GOT3 (cell line): ENCODE measurements at regions not wholly inside any gene's neighbourhood (a gene's known extent, or its start where the extent isn't known, plus 50 kb on each side); places are given as distances from the start of the nearest gene placed in this dataset.
"Not testable (repeated sequence)": the region's sequence is repeated elsewhere in the genome, so short reads cannot be mapped to it uniquely, and the experiment has no call there.

Experiments
- DNase-seq: peaks from one replicate; lab custom pipeline; 2025; ENCODE audit warnings: mixed read lengths; lab: John Stamatoyannopoulos, UW

DNA sequence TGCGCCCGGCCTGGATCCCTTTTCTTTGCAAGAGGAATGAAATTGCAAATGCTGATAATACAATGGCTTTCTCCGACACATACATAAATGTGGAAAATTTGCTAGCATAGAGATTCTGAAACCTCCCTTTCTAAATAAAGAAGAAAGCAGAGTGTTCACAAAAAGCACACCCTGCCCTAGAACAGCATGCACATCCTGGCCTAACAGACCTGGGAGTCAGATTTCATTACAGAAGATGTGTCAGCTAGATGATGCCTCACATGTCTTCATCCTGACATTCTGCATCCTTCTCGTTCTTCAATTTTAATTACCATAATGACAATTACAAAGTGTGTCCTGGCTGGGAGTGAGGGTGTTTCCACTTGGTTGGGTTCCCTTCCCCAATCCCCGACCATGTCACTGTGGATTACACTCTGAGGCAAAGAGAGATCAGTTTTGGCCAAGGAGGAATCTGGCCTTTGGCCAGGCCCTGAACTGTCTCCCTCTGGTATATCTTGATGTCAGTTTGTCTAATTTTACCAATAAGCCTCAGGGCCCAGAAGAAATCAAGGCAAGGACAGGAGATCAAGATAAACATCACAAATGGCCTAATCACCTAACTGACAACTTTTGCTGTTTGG, 104.9 kb upstream of the SPATA12 start:
- DNase-seq, result no peak

DNA sequence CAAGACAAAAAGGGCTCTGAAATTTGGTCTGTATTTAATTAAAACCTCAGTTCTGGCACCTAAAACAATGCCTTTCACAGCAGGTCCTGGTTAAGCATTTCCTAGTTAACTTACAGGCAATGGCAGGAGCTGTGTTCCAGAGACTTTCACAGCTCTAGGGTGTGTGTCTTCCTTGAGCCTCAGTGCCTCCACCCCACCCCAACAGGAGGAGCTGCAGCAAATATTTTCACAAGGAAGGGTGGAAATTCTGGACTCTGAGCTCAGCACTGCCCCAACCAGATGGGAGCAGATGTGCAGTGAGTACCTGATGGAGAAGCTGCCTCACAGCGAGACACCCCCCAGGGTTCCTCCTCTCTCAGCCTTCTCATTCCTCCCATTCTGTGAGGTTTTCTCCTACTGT, 106.3 kb upstream of the SPATA12 start:
- DNase-seq, result no peak

DNA sequence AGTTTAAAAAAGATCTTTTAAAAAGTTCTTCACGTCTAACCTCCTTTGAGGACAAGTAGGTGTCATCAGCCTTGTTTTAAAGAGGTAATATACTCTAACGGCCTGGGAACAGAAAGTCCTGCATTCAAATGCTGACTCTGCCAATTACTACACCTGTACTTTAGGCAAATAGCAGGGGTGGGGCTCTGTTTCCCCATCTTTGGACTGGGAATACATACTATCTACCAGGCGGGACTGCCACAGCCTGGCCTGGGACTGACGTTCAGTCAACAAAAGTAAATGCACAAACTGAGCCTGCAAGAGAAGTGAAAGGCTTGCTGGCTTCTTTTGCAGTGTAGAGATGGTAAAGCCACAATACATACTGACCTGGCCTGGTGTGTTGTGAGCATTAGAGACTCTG, 107.6 kb upstream of the SPATA12 start:
- DNase-seq, result no peak

DNA sequence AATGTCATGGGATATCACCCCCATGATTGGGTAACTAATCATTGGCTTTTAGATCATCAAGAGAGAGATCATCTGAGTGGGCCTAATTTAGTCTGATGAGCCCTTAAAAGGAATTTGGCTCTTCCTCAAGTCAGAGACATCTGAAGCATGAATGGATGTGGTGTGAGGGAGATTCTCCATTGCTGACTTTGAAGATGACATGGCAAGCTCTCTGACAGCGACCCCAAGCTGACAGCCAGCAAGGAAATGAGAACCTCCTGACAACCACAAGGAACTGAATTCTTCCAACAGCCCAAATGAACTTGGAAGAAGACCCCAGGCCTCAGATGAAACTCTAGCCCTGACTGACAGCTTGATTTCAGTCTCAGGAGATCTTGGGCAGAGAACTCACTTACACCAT, 108.4 kb upstream of the SPATA12 start:
- DNase-seq, result no peak

DNA sequence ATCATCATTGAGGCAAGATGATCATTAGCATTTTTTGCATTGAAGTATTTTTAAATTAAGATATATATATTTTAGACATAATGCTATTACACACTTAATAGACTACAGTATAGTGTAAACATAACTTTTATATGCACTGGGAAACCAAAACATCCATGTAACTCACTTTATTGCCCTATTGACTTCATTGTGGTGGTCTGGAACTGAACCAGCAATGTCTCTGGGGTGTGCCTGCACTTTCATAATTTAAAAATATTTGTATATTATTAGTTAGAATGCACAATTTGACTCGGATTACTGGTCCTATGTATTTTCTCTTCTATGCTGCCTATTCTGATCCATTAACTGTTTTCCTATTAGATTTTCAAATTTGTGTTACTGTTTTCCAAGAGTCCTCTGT, 109.1 kb upstream of the SPATA12 start:
- no peak for DNase-seq

DNA sequence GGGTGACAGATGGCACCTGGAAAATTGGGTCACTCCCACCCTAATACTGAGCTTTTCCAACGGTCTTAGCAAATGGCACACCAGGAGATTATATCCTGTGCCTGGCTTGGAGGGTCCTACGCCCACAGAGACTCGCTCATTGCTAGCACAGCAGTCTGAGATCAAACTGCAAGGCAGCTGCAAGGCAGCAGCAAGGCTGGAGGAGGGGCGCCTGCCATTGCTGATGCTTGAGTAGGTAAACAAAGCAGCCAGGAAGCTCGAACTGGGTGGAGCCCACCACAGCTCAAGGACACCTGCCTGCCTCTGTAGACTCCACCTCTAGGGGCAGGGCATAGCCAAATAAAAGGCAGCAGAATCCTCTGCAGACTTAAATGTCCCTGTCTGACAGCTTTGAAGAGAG, 115.1 kb upstream of the SPATA12 start:
- not testable (repeated sequence) for DNase-seq

DNA sequence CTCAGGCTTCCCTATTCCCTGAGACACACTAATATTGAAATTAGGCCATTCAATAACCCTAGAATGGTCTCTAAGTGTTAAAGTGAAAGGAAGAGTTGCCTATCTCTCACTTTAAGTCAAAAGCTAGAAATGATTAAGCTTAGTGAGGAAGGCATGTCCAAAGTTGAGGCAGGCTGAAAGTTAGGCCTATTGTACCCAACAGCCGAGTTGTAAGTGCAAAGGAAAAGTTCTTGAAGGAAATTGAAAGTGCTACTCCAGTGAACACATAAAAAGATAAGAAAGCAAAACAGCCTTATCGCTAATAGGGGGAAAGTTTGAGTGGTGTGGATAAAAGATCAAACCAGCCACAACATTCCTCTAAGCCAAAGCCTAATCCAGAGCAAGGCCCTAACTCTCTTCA, 117.9 kb upstream of the SPATA12 start:
- no peak for DNase-seq

DNA sequence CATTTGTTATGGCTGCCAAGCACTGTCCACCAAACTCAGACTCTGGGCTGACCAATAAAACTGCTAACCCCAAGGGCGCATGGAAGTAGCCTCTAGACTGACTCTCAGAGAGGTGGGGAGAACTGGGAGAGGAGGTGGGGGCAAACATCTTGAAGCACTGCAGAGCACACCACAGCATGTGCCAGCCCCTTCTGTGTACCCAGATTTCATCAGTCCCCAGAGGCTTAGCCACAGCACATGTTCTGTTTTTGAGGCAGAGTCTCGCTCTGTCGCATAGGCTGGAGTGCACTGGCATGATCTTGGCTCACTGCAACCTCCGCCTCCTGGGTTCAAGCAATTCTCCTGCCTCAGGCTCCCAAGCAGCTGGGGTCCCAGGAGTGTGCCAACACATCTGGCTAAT, 119.5 kb upstream of the SPATA12 start:
- no peak for DNase-seq

DNA sequence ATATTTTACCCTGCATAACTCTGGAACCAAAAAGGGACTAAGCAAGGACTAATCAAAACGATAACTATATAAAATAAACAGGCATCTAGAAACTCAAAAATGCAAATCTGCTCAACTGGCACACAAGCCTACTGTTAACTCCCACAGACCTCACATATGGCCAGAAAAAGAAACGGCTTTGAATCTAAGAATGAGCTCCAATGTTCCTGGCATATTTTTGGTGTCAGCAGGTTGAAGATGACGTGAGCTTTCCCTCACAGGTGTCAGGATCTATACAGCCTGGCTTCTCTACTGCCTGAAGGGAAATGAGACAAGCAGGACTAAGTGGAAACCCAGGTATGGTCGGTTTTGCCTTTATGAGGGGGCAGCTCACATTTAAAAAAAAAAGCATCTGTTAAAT, 120.1 kb upstream of the SPATA12 start:
- no peak for DNase-seq

DNA sequence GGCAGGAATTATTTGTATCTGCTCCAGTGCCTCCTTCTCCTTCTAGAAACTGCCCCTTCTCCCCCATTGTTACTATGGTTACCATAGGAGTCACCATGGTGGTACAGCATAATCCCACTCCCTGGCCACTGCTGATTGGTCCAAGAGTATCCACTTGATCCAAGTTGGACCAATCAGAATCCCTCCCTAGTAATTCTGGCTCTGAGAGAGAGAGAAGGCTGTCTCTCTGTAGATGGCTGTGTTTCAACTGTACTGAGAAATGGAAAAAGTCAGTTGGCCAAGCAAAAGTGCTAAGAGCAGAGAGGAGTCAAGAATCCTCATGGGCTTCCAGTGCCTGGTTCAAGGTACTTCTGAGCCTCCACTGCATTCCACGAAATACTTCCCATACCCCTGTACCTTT, 120.6 kb upstream of the SPATA12 start:
- DNase-seq, result no peak

DNA sequence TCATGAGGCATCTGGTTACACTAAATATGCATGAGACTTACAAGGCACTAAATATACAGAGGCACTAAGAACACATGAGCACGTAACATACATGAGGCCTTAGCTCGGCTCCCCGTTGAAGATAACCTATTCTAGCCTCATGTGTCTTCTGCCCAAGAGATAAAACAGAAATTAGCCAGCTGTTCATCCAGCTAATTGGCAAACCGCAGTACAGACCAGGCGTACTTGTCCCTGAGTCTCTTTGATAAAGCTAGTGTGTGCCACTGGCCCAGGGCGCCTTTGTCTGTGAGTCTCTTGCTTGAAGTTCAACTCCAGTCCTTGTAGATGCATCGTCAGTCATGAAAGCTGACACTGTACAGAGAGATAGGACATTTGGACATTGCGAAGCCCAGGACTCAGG, 121.9 kb upstream of the SPATA12 start:
- no peak for DNase-seq

DNA sequence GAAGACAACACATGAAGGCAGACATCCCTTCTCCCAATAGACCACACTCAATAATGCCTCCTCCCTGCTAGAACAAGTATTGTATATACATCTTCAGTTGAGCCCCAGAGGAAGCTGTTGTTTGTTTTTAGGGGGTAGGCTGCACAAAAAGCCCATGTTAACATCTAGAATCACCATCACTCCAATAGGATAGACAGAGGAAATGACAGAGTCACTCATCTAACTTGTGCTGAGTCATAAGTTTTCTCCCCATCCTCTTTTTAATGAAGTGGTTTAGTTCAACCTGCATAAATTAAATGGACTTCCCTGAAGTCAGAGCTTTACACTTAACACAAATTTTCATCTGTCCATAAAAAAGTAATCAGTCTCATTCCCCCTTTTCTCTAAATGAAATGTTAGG, 122.9 kb upstream of the SPATA12 start:
- DNase-seq, result no peak

DNA sequence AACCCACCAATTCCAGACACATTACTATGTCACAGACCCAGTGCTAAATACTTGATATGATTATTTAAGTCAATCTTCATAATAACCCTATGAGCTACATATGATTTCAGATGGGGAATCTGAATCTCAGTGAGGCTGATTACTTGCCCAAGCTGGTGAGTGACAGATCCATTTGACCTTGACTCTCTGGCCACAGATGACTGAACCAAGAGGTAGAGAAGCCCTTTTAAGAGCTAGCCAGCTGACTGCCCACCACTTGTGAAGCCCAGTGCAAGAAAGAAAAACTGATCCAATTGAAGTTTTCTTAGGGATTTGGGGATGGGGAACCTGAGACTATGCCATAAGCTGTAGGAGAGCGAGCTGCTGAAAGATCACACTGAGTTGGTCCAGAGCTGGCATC, 124.7 kb upstream of the SPATA12 start:
- DNase-seq, result no peak

DNA sequence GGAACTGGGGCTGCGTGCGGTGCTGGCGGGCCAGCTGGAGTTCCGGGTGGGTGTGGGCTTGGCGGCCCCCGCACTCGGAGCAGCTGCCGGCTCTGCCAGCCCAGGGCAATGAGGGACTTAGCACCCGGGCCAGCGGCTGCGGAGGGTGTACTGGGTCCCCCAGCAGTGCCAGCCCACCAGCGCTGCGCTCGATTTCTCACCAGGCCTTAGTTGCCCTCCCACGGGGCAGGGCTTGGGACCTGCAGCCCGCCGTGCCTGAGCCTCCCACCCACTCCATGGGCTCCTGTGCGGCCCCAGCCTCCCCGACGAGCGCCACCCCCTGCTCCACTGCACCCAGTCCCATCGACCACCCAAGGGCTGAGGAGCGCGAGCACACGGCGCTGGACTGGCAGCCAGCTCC, 126.0 kb upstream of the SPATA12 start:
- DNase-seq, result not testable (repeated sequence)

DNA sequence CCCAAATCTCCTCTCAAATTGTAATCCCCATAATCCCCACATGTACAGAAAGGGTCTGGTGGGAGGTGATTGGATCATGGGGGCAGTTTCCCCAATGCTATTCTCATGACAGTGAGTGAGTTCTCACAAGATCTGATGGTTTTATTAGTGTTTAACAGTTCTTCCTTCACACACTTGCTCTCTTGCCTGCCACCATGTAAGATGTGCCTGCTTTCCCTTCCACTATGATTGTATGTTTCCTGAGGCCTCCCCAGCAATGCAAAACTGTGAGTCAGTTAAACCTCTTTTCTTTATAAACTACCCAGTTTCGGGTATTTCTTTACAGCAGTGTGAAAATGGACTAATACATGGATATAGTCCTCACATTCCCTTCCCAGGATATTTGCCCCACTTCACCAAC, 126.7 kb upstream of the SPATA12 start:
- no peak for DNase-seq

DNA sequence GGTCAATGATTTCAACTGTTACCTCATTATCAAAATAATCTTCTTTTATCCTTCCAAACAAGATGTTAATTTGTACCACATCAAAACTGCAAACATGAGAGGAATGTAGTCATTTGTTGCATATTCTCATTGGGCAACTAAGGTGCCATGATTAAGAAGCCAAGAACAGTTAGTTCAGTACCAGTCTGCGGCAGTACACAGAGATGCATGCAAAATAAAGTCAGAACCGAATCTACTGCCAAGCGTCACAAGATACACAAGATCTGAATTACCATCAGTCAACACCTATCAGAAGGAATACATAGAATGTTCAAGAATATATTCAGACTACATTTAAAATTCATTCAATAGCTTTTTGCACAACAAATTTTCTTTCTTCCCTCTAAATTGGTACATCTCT, 127.6 kb upstream of the SPATA12 start:
- no peak for DNase-seq

DNA sequence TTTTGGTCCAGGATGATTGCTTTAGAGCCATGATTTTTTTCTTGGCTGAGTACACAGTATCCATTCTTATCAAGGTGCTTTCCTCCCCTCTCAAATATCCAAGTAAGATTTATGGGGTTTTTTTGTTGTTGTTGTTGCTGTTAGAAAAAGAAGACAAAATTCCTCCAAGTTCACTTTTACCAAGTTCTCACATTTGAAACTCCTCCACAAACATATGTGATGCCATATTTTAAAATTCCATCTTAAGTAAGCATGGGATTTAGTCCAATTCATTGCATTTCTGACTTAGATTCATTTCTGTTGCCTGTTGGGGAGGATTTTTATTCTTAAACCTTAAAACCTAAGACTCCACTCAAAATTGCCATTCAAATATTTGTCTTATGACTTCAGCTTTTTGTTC, 128.6 kb upstream of the SPATA12 start:
- no peak for DNase-seq

DNA sequence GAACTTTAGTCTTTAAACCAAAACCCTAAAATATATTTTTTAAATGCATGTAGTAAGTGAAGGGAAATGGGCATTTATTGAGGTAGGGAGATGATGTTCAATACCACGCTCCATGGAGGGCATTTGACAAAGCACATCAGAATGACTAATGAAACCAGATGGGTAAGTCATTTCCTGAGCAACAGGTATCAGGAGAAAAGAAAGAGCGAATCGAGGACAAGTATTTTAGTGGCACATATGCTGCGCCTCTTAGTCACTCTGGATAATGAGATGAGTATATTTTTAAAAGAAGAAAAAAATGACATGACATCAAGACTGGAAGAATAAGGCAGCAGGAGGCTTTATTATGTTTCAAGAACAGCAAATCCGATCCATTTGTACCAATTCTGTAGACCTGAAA, 129.0 kb upstream of the ARHGEF3 start:
- DNase-seq, result no peak

DNA sequence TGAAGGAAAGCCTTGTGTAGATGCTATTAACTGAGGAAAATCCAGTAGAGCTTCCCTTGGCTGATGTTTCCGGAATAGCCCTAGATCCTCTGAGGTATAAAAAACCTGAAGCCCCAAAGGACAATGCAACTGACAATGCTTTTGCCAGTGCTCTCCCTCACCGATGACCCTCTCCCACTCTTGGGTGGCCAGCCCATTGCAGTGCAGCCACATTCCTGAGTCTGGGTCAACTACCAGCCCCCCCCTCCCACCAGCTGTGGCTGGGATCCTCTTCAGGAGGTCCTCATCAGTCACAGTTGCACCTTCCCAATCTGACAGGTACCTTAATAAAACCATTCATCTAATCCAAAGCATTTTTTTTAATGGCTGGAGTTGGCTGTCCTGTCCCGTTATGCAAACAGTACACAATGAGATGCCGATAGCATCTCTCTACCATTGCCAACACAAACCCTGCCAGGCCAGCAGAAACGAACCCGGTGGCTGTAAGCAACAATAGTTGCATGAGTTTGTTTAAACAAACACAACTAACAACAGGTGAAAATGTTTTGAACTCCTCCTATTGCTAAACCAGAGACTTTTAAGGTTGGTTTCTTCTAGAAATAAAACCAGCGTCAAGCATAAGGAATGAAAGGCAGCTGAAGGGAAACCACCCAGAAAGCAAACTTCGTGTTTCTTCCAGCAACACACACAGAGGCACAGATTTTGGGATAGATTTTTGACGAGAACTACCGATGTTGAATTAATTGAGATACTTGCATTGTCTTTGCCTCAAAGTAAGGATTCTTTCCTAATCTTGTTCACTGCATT, 128.3 kb upstream of the ARHGEF3 start:
- no peak for DNase-seq

DNA sequence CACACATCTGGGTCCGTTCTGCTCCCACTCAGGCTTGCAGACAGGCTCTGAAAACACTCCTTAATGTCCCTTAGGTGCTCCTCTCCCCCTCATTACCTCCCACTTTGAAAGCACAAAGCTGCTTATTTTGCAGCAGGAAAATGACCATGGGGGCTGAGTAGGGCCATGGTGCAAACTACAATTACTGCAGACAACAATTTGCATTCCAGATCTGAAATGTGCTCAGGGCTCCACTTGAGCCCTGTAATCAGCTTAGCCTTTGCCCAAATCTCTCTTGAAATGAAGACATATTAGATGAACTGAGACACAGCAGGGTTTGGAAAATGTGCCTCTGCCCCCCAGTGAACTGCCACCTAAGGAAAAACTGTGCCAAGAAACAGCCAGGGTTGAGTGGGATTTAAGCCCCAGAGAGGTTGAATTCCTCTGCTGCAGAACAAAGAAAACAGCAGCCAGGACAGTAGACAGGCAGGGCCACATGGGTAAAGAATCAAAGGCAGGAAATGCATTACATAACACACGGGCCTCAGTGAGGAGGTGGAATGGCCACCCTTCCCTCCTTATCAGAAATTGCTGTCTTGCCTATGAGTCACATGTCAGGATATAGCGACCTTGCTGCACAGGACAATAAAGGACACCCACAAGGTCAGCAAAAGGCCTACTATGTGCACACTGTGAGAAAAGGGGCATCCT, 126.8 kb upstream of the ARHGEF3 start:
- no peak for DNase-seq

DNA sequence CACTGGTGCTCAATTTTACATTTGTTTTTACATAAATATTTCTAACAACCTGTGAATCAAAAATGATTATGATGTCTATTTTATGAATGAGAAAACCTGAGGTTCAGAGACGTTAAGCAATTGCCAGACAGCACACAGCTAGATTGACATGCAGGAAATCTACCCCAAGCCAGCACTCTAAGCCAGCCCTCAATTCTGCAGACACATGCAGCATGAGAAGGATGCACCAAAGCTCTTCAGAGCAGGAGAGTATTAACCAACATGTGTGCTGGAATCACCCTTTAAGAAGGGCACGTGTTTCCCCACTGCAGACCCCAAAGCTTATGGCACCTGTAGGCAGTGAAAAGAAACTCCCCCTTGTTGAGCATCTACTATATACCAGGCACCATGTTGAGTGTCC, 126.1 kb upstream of the ARHGEF3 start:
- DNase-seq, result no peak

DNA sequence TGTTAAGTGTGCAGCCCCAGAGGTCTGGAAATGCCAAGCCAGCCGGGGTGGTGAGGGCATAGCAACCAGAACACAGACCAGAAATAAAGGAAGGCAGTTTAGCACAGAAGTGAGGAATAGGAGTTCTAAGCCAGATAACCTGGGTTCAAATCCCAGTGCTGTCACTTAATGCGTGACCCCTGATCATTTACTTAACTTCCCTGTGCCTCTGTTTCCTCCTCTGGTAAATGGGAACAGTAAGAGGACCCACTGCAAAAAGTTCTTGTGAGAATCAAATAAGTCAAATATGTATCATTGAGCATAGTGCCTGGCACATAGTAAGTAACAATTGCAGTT, 125.2 kb upstream of the ARHGEF3 start:
- DNase-seq, result no peak

DNA sequence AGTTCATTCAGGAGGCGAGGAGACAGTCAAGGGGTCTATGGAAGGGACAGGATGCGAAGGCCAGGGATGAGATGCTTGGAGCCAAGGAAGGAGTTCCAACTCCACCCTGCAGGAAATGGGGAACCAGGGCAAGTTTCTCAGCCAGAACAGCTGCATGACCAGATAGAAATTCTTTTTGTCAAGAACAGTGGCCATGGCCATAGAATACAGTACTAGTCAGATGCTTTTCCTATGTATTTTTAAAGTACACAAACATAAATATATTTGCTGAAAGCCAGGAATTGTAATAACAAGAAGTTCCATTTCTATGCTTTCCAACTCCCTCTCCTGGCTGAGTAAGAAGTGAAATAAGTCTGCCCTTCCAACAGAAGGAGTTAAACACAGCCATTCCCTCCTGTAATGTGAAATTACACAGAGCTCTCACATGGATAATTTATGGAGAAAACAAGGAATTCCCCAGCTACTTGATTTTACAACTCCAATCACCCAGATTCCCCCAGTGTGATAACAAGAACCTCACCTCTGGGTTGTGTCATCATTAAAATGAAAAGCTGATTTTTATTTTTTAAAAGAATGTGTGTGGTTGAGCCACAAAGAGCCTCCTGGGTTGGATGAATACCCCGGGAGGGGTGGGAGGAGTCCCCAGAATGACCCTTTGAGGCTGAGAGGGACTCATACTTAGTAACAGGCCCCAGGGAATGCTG, 124.6 kb upstream of the ARHGEF3 start:
- DNase-seq, result no peak
